Upper lobe of left lung (tissue), 4 donors: ENCODE measurements at regions not wholly inside any gene's neighbourhood (a gene's known extent, or its start where the extent isn't known, plus 50 kb on each side); places are given as distances from the start of the nearest gene placed in this dataset.

Source experiments
- CTCF ChIP-seq, 6 experiments: fragments of 450-650 bp in 4 of 6; fragments of 200-600 bp in 2 of 6; sonication (generic) in 2 of 6; IDR thresholded peaks; one replicate each; pipeline ENCODE4 v1.5.1; 2016 to 2019; ENCODE audit warnings: antibody characterized with exemption in 6 of 6
- POLR2A ChIP-seq, 4 donors: fragments of 450-650 bp; IDR thresholded peaks; one replicate each; pipeline ENCODE4 v1.5.1; 2016 to 2017; ENCODE audit warnings: antibody characterized with exemption in 4 of 4, mild to moderate bottlenecking in 2 of 4

GRCh38 chr7:81111358-81111757 is 192.5 kb upstream of the SEMA3C start:
- no peak for TF ChIP-seq CTCF (IDR thresholded peaks at IDR 0.05)
- no peak for TF ChIP-seq POLR2A (IDR thresholded peaks at IDR 0.05)
